NCI-H446 (cell line): ENCODE measurements at regions not wholly inside any gene's neighbourhood (a gene's known extent, or its start where the extent isn't known, plus 50 kb on each side); places are given as distances from the start of the nearest gene placed in this dataset.
"Not testable (repeated sequence)": the region's sequence is repeated elsewhere in the genome, so short reads cannot be mapped to it uniquely, and the experiment has no call there.

Source experiments
- DNase-seq, 2 experiments: peaks; one replicate each; lab custom pipeline; 2025; lab: John Stamatoyannopoulos, UW

DNA sequence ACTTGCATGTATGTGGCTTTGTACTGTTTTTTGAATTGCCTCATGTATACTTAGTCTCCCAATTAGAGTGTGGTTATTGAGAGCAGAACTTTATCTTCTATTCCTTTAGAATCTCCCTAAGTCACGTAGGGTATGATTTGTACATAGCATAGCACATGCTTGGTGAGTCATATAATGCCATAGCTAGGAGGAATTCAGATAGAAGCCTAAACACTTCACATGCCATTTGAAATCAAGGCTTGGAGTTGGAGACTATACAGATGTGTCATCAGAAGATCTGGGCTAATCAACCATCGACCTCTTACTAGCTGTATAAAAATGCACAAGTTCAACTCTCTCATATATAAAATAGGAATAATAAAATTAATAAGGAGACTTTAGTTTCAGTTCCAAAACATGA is 222.6 kb upstream of the ST6GAL2 start:
- no peak for DNase-seq

- no peak for DNase-seq
These were observed 225.7 kb upstream of the ST6GAL2 start for GRCh38 chr2:107111623-107112022.

DNA sequence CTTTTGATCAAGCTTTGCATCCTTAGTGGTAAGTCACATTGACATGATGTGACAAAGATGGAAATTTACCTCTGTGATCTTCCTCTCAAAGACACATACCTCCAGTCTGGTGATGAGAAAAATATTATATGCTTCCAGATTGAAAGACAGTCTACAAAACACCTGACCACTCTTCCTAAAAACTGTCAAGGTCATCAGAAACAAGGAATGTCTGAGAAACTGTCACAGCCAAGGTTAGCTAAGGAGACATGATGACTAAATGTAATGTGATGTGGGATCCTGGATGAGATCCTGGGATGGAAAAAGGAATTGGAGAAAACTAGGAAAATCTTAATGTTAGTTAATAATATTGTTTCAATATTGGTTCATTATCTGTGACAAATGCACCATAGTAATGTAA is 226.6 kb upstream of the ST6GAL2 start:
- DNase-seq: no peak

- no peak for DNase-seq
These were observed 242.4 kb upstream of the ST6GAL2 start for GRCh38 chr2:107128381-107128780.

- no peak for DNase-seq
These were observed 246.1 kb upstream of the ST6GAL2 start for GRCh38 chr2:107132070-107132469.

DNA sequence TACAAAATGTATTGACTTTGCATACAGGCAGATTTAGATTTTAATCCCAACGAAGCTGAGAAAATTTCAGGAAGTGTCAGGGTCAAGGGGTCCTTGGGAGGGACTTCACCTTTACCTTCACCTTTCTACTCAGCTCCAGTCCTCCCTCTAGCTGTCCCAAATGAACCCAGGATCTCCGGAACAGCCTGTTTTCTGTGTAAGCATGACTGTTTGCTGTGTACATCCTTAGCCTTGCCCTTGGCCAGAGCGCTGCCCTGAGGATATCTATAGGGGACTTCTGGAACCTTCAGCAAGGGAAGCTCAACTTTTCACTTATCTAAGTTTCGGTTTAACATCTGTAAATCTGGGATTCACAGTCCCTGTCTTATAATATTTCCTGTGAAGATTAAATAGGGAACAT is 246.8 kb upstream of the ST6GAL2 start:
- DNase-seq: no peak

GRCh38 chr2:107133412-107133811 is 247.4 kb upstream of the ST6GAL2 start:
- no peak for DNase-seq

GRCh38 chr2:107136733-107137132 is 250.8 kb upstream of the ST6GAL2 start:
- no peak for DNase-seq

DNA sequence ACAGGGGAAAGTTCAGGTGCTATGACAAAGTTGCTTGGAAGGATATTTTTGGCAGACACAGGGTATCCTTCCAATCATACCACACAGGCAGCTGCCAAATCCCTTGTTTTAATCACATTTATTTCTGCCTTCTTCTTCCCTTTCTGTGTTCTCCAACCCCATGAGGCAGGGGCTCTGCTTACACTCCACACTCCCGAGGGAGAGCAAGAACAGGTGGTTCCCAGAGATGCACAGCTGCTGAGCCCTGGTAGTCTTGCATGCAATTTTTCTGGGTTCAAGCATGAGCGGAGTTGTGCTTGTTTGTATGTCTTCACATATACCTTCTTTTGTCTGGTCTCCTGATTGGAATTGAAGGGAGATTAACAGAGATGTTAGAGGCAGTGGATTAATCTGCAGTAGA is 251.7 kb upstream of the ST6GAL2 start:
- DNase-seq: peak in 1 of 2 experiments; percentile 13

- DNase-seq: no peak
These were observed 260.2 kb upstream of the ST6GAL2 start for GRCh38 chr2:107146181-107146580.

DNA sequence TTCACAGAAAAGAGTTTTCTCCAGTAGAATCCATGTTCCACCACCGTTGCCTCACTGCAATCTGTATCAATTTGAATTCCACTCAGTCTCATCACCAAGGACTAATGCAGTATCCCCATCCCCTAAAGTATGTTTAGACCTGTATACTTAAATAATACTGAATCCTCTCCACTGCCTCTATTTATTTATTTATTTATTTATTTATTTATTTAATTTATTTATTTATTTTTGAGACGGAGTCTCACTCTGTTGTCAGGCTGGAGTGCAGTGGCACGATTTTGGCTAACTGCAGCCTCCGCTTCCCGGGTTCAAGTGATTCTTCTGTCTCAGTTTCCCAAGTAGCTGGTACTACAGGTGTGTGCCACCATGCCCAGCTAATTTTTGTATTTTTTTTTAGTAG is 260.7 kb upstream of the ST6GAL2 start:
- DNase-seq: not testable (repeated sequence)

DNA sequence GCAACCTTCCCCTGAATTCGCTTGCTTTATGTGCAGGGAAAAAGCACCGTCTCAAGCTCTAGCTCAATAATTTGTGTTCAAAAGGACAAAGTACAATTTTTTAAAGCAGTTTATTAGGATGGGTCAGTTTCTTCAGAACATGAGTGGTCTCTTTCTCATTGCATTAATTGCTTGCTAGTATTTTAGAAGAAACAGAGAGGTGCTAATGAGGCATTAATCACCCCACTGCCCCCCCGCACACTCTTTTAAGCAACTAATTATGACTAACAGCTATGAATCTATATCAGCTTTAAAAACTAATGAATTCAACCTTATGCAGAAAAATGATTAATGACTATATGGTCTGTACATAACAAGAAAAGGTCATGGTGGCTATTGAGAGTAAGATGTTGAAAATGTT is 262.1 kb upstream of the ST6GAL2 start:
- no peak for DNase-seq

GRCh38 chr2:107148496-107148895 is 262.5 kb upstream of the ST6GAL2 start:
- no peak for DNase-seq

GRCh38 chr2:107160640-107161239 is 274.8 kb upstream of the ST6GAL2 start:
- no peak for DNase-seq

- no peak for DNase-seq
These were observed 282.2 kb upstream of the ST6GAL2 start for GRCh38 chr2:107168141-107168540.

DNA sequence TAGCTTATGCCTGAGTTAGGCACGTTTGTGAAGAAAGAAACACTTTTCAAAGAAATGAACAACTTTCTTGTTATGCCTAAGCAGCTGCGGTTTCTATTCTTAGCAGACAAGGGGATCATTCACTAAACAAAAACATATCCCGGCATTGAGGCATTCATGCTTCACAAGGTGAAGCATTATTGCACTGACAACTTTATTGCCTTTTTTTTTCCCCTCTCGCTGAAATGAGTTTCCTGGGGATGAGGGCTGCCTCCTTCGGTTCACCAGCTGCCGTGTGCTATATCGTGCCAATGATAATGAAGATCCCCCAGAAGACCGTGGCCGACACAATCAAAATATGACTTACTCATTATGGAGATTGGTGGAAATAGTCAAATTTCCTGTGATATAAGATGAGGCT is 288.2 kb upstream of the ST6GAL2 start:
- DNase-seq: no peak

DNA sequence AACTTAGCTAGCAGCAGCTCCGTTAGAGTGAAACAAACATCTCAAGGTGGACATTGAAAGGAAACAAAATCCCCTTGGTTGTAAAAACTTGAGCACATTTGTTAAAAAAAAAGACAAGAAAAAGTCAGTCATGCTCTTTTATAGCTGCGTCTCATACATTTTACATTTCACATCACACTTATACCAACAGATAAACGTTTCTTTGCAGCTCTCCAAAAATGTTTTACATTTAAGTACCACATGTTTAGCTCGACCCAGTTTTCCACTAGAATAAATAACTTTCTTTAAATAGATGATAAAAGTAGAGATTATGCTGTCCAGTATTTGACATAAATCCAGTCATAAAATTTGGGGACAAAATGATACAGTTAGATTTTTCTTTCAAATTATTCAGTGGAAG is 297.0 kb upstream of the ST6GAL2 start:
- no peak for DNase-seq

DNA sequence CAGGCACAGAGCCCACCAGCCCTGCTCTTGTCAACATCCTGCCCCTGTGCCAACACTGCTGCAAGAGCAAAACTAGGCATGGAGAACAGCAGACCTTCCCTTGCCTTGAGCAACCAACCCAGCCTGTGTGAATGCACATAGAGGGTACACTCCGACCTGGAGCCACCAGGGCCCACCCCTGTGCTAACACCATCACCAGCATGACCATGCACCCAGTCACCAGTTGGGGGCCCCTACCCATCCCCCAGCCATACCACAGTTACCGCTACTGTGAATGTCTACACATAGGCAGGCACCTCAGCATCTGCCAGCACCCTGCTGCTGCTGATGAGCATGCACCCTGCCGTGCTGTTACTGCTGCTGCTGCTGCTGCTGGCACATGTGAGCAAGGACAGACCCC is 301.9 kb upstream of the ST6GAL2 start:
- DNase-seq: peak in 1 of 2 experiments; percentile 8

GRCh38 chr2:107195631-107196030 is 309.7 kb upstream of the ST6GAL2 start:
- no peak for DNase-seq

- peak; percentile 27 to 59 for DNase-seq
These were observed 311.8 kb upstream of the ST6GAL2 start for GRCh38 chr2:107197594-107198294.

- no peak for DNase-seq
These were observed 317.1 kb upstream of the ST6GAL2 start for GRCh38 chr2:107202962-107203591.

DNA sequence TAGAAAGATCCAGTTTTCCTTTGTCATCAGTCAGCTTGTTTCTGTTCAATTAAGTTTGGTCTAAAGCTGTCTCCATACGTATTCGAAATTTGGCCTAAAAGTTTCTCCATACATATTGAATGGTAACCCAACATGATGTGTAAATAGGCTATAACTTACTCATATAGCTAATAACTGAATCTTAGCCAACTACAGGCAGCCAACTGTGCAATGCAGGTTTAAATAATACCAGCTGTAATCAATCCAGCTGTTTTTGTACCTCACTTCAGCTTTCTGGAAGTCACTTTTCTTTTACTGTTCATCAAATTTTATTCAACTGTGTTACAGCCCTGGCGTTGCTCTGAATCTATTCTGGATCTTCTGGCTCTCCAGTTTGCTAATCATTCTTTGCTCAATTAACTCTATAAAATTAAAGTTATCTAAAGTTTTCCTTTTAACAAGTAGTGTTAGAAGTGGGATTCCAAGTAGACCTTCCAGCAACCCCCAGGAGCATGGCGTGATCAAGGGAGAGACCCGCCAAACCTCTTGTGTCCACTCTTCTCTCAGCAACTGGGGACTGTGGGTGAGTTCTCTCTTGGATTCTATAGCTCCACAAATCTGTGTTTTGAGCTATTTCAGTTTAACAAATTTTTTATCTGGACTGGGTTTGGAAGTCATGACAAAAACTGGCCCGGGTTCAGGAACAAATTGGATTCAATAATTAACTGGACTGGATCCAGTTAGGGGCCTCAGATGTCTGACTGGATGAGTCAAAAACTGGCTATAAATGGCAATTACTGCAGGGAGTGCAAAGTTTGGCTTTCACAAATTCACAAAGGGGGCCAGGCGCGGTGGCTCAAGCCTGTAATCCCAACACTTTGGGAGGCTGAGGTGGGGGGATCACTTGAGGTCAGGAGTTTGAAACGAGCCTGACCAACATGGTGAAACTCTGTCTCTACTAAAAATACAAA is 329.7 kb upstream of the ST6GAL2 start:
- DNase-seq: no peak
